OCI-LY1 (cell line): ENCODE measurements at regions not wholly inside any gene's neighbourhood (a gene's known extent, or its start where the extent isn't known, plus 50 kb on each side); places are given as distances from the start of the nearest gene placed in this dataset.

Experiments used
- H2AFZ ChIP-seq: fragments of 200-600 bp; sonication (generic), shearing (Covaris generic); 2 replicates; pipeline ENCODE4 v1.6.0; 2014; ENCODE audit warnings: antibody characterized with exemption, mild to moderate bottlenecking, low read length
- H3F3A ChIP-seq: fragments of 200-600 bp; sonication (generic), shearing (Covaris generic); 2 replicates; pipeline ENCODE4 v1.6.0; 2014; ENCODE audit warnings: mild to moderate bottlenecking, antibody characterized with exemption, low read length, moderate library complexity; ENCODE audit not compliant: insufficient read depth
- H3K27ac ChIP-seq: fragments of 200-600 bp; sonication (generic); 2 replicates; pipeline ENCODE4 v1.5.1; 2014; ENCODE audit warnings: low read length, mixed run types, mild to moderate bottlenecking, low read depth; ENCODE audit not compliant: poor library complexity, severe bottlenecking
- H3K27me3 ChIP-seq: fragments of 200-600 bp; sonication (generic); 2 replicates; pipeline ENCODE4 v1.6.0; 2014; ENCODE audit warnings: antibody characterized with exemption, mild to moderate bottlenecking, low read length, moderate library complexity; ENCODE audit not compliant: insufficient read depth
- H3K36me3 ChIP-seq: fragments of 200-600 bp; sonication (generic); 2 replicates; pipeline ENCODE4 v1.6.1; 2014; ENCODE audit warnings: mild to moderate bottlenecking, antibody characterized with exemption, low read length, moderate library complexity, mixed read lengths; ENCODE audit not compliant: insufficient read depth
- H3K4me1 ChIP-seq: fragments of 200-600 bp; sonication (generic); 2 replicates; pipeline ENCODE4 v1.5.1; 2014; ENCODE audit warnings: mild to moderate bottlenecking, low read length, moderate library complexity; ENCODE audit not compliant: insufficient read depth, severe bottlenecking
- H3K4me2 ChIP-seq: fragments of 200-600 bp; sonication (generic), shearing (Covaris generic); 2 replicates; pipeline ENCODE4 v1.6.1; 2014; ENCODE audit warnings: low read length
- H3K4me3 ChIP-seq: fragments of 200-600 bp; sonication (generic); 2 replicates; pipeline ENCODE4 v1.5.1; 2014; ENCODE audit warnings: low read length, low read depth, mild to moderate bottlenecking, mixed read lengths; ENCODE audit not compliant: poor library complexity, severe bottlenecking
- H3K79me2 ChIP-seq: fragments of 200-600 bp; shearing (Covaris generic); 2 replicates; pipeline ENCODE4 v1.6.1; 2016; ENCODE audit warnings: mixed run types, low read length, mixed read lengths; ENCODE audit not compliant: insufficient read depth
- H3K9ac ChIP-seq: fragments of 200-600 bp; sonication (generic), shearing (Covaris generic); 2 replicates; pipeline ENCODE4 v1.6.1; 2014; ENCODE audit warnings: mild to moderate bottlenecking, low read length, mixed read lengths
- H3K9me2 ChIP-seq: fragments of 200-600 bp; sonication (generic), shearing (Covaris generic); 2 replicates; pipeline ENCODE4 v1.6.1; 2014; ENCODE audit warnings: low read depth, mild to moderate bottlenecking, low read length, mixed read lengths
- H3K9me3 ChIP-seq: fragments of 200-600 bp; shearing (Covaris generic); 2 replicates; pipeline ENCODE4 v1.6.1; 2014; ENCODE audit warnings: low read length, mixed read lengths
- H4K20me1 ChIP-seq: fragments of 200-600 bp; sonication (generic), shearing (Covaris generic); 2 replicates; pipeline ENCODE4 v1.6.0; 2016; ENCODE audit warnings: mild to moderate bottlenecking, low read length; ENCODE audit not compliant: insufficient read depth
- EZH2 ChIP-seq: fragments of 200-600 bp; sonication (generic), shearing (Covaris generic); IDR thresholded peaks from 2 replicates; pipeline ENCODE4 v1.8.0; 2017; ENCODE audit warnings: borderline replicate concordance, mixed run types, mild to moderate bottlenecking, antibody characterized with exemption, low read length, moderate library complexity, mixed read lengths
- TF ChIP-seq, protein P1 (sequence below): fragments of 200-600 bp; sonication (generic), shearing (Covaris generic); IDR thresholded peaks from 2 replicates; pipeline ENCODE4 v1.5.1; 2017; ENCODE audit warnings: mild to moderate bottlenecking, antibody characterized with exemption, low read length, moderate library complexity, mixed read lengths

DNA sequence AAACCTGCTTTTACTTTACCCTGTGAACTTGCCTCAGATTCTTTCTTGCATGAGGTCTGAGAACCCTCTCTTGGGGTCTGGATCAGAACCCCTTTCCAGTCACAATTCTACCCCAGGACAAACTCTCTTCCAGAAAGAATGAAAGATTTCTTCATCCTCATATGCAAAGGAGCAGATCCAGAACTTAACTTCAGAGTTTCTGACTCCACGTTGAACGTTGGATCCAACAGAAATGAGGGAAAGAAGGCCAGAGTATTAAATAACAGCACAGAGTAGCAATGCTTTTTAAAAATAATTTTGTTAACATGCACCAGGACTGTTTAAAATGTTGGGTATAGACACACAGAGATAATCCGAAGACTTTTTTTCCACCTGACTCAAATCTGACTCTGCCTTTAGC is 632.9 kb upstream of the AUTS2 start:
- Histone ChIP-seq H3K9me2 (no peaks in the 10 kb centered on the region), H3K36me3 (no peaks in the 10 kb centered on the region), H3K4me3 (no peak overlapping the region), H3K4me1 (no peaks in the 10 kb centered on the region), H3F3A (no peaks in the 10 kb centered on the region), H3K27ac (no peak overlapping the region), H4K20me1 (no peaks in the 10 kb centered on the region), H3K27me3 (no peaks in the 10 kb centered on the region), H2AFZ (no peak overlapping the region), H3K9me3 (no peaks in the 10 kb centered on the region), H3K4me2 (no peak overlapping the region), H3K79me2 (no peaks in the 10 kb centered on the region), H3K9ac (no peak overlapping the region)
- TF ChIP-seq, protein P1, sequence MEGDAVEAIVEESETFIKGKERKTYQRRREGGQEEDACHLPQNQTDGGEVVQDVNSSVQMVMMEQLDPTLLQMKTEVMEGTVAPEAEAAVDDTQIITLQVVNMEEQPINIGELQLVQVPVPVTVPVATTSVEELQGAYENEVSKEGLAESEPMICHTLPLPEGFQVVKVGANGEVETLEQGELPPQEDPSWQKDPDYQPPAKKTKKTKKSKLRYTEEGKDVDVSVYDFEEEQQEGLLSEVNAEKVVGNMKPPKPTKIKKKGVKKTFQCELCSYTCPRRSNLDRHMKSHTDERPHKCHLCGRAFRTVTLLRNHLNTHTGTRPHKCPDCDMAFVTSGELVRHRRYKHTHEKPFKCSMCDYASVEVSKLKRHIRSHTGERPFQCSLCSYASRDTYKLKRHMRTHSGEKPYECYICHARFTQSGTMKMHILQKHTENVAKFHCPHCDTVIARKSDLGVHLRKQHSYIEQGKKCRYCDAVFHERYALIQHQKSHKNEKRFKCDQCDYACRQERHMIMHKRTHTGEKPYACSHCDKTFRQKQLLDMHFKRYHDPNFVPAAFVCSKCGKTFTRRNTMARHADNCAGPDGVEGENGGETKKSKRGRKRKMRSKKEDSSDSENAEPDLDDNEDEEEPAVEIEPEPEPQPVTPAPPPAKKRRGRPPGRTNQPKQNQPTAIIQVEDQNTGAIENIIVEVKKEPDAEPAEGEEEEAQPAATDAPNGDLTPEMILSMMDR = no peak

DNA sequence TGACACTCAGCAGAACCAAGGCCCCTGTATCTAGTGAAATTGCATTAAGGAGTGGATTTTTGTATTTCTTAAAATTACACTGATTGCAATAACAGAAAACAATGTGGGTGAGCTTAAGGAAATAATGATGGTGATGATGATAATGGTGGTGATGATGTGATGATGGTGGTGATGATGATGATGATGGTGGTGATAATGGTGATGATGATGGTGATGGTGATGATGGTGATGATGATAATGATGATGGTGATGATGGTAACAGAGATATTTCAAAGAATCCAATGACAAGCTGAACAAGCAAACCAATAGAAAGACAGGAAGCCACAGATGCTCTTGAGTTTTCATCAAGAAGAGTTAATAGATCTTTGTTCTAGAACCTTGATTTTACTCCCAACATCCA is 630.7 kb upstream of the AUTS2 start:
- Histone ChIP-seq H3K27me3 (no peaks in the 10 kb centered on the region), H3K79me2 (no peaks in the 10 kb centered on the region), H3K36me3 (no peaks in the 10 kb centered on the region), H3K27ac (no peak overlapping the region), H3K4me2 (no peak overlapping the region), H3F3A (no peaks in the 10 kb centered on the region), H3K9ac (no peak overlapping the region), H3K4me3 (no peak overlapping the region), H3K4me1 (no peaks in the 10 kb centered on the region), H2AFZ (no peak overlapping the region), H4K20me1 (no peaks in the 10 kb centered on the region), H3K9me2 (no peaks in the 10 kb centered on the region), H3K9me3 (no peaks in the 10 kb centered on the region)
- TF ChIP-seq, protein P1 = no peak
- no peak for TF ChIP-seq EZH2

DNA sequence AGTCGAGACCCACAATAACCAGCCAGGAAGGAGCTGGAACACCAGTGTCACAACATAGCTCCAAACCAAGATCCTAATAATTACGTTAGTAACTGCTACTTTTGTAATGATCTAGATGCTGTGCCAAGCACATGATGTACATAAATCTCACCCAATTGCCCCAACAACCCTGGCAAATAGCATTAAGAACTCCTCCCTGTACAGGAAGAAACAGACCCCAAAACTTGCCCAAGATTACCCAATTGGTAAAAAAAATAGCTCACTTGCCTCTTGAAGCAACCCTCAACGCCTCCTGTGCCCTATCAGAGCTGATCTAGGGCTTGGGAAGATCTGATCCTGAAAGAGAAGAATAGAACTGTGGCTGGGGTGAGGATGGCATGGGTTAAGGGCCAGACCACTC is 628.7 kb upstream of the AUTS2 start:
- Histone ChIP-seq H4K20me1 (no peaks in the 10 kb centered on the region), H3K36me3 (no peaks in the 10 kb centered on the region), H3K79me2 (no peaks in the 10 kb centered on the region)

More for the DNA sequence above, 628.7 kb upstream of the AUTS2 start:
- no peak overlapping the region for H2AFZ ChIP-seq
- H3K27me3 ChIP-seq = no peaks in the 10 kb centered on the region
- no peaks in the 10 kb centered on the region for H3K9me2 ChIP-seq
- no peak overlapping the region for H3K27ac ChIP-seq
- H3K4me2 ChIP-seq = no peak overlapping the region
- TF ChIP-seq EZH2 = no peak
- TF ChIP-seq, protein P1 = no peak
- H3K9ac ChIP-seq = no peak overlapping the region
- H3F3A ChIP-seq = no peaks in the 10 kb centered on the region
- H3K4me1 ChIP-seq = no peaks in the 10 kb centered on the region
- H3K4me3 ChIP-seq = no peak overlapping the region
- no peaks in the 10 kb centered on the region for H3K9me3 ChIP-seq
